Left renal pelvis (tissue), 4 donors: ENCODE measurements at regions not wholly inside any gene's neighbourhood (a gene's known extent, or its start where the extent isn't known, plus 50 kb on each side); places are given as distances from the start of the nearest gene placed in this dataset.

Experiments
- DNase-seq, 4 donors: peaks; one replicate each; pipeline ENCODE4 v3.0.0-alpha.2; 2013; ENCODE audit warnings: low read depth in 4 of 4, low spot score in 3 of 4

GRCh38 chr3:84023842-84024241 is 934.9 kb upstream of the CADM2 start:
- no peak for DNase-seq

GRCh38 chr3:84039099-84039498 is 919.7 kb upstream of the CADM2 start:
- no peak for DNase-seq

GRCh38 chr3:84042399-84043106 is 916.2 kb upstream of the CADM2 start:
- peak in 3 of 4 donors; percentile 4 to 37 (median 8) for DNase-seq

- no peak for DNase-seq
These were observed 891.9 kb upstream of the CADM2 start for GRCh38 chr3:84066915-84067314.

- no peak for DNase-seq
These were observed 885.1 kb upstream of the CADM2 start for GRCh38 chr3:84073664-84074063.

GRCh38 chr3:84074767-84075166 is 884.0 kb upstream of the CADM2 start:
- no peak for DNase-seq

- DNase-seq = no peak
These were observed 881.3 kb upstream of the CADM2 start for GRCh38 chr3:84077479-84077878.

- no peak for DNase-seq
These were observed 876.1 kb upstream of the CADM2 start for GRCh38 chr3:84082726-84083125.

- no peak for DNase-seq
These were observed 865.9 kb upstream of the CADM2 start for GRCh38 chr3:84092907-84093306.

GRCh38 chr3:84096188-84096587 is 862.6 kb upstream of the CADM2 start:
- DNase-seq = no peak

- DNase-seq = no peak
These were observed 857.9 kb upstream of the CADM2 start for GRCh38 chr3:84100861-84101260.

- DNase-seq = no peak
These were observed 850.3 kb upstream of the CADM2 start for GRCh38 chr3:84108442-84108971.

- DNase-seq = no peak
These were observed 848.9 kb upstream of the CADM2 start for GRCh38 chr3:84109911-84110310.

GRCh38 chr3:84110787-84111186 is 848.0 kb upstream of the CADM2 start:
- no peak for DNase-seq

GRCh38 chr3:84125201-84125721 is 833.5 kb upstream of the CADM2 start:
- DNase-seq = no peak

- DNase-seq = no peak
These were observed 833.0 kb upstream of the CADM2 start for GRCh38 chr3:84125760-84126159.

GRCh38 chr3:84126160-84126559 is 832.6 kb upstream of the CADM2 start:
- DNase-seq = no peak

- no peak for DNase-seq
These were observed 830.8 kb upstream of the CADM2 start for GRCh38 chr3:84128024-84128423.

- DNase-seq = no peak
These were observed 822.4 kb upstream of the CADM2 start for GRCh38 chr3:84136425-84136824.

- DNase-seq = no peak
These were observed 818.2 kb upstream of the CADM2 start for GRCh38 chr3:84140631-84141030.

GRCh38 chr3:84141571-84141970 is 817.2 kb upstream of the CADM2 start:
- DNase-seq = no peak

GRCh38 chr3:84165328-84165727 is 793.5 kb upstream of the CADM2 start:
- DNase-seq = no peak

GRCh38 chr3:84175449-84175848 is 783.3 kb upstream of the CADM2 start:
- no peak for DNase-seq
